ENCODE measurements at regions not wholly inside any gene's neighbourhood (a gene's known extent, or its start where the extent isn't known, plus 50 kb on each side); places are given as distances from the start of the nearest gene placed in this dataset.

DNA sequence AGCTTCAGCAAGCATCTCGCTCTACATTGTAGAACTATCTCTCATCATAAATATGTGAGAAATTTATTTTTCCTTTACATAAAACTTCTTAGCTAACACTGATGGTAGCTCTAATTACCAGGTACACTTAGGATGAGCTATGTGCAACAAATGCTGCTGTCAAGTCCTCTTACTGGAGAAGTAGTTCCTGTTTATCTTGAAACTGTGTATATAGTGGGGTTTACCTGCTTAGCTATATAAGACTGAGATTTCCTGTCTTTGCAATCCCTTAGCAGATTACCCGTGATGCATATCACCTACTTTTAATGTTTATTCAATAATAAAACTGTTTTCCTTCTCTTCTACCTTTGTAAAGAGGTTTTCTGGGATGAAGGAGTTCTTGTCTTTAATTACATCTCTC, 98.0 kb upstream of the USP15 start:
- no peak overlapping the region for H3K4me3 ChIP-seq (ENCODE audit: low read length)
- CTCF ChIA-PET, result no interaction called here
- H3K4me1 Mint-ChIP-seq (ENCODE audit: low read depth), result peaks cover 45% of the 10 kb centered on the region

GRCh38 chr12:62163368-62163767, 96.8 kb upstream of the USP15 start:
- H3K4me1 Mint-ChIP-seq (ENCODE audit: low read depth), result peaks cover 42% of the 10 kb centered on the region
- no peak overlapping the region for H3K4me3 ChIP-seq (ENCODE audit: low read length)
- DNase-seq (no peak), ATAC-seq (ENCODE audit: poor library complexity) (no peak)
- TF ChIP-seq CTCF (IDR thresholded peaks at IDR 0.05), result no peak
- H3K4me3 Mint-ChIP-seq, result no peak overlapping the region
- no peaks in the 10 kb centered on the region for H3K27me3 ChIP-seq (ENCODE audit: control insufficient read depth in 1 of 2, insufficient read depth in 2 of 2, low read length in 2 of 2)
- no peaks in the 10 kb centered on the region for H3K9me3 Mint-ChIP-seq
- H3K36me3 Mint-ChIP-seq (ENCODE audit: low read depth), result no peaks in the 10 kb centered on the region
- H3K27ac Mint-ChIP-seq, result no peak overlapping the region
- peaks cover 6% of the 10 kb centered on the region for H3K4me1 ChIP-seq (ENCODE audit: insufficient read depth, low read length)
- H3K27ac ChIP-seq (ENCODE audit: low read depth in 1 of 2, low read length in 2 of 2), result no peak overlapping the region
- intact Hi-C loops (cut with DNase I, micrococcal nuclease), result no loop called here
- ChIA-PET CTCF (interaction anchor here (1.4 kb wide), 1 partner anchor 22 kb away, joined by 3 read pairs; no protein-coding TSS in a partner anchor), POLR2A (no interaction called here)
- H3K9me3 ChIP-seq (ENCODE audit: control insufficient read depth in 1 of 2, insufficient read depth in 1 of 2, low read length in 2 of 2), result no peaks in the 10 kb centered on the region
- H3K27me3 Mint-ChIP-seq, result no peaks in the 10 kb centered on the region
- no peaks in the 10 kb centered on the region for H3K36me3 ChIP-seq (ENCODE audit: insufficient read depth, low read length)

More for the DNA sequence above, 98.0 kb upstream of the USP15 start:
- Histone ChIP-seq H3K27me3 (ENCODE audit: control insufficient read depth in 1 of 2, insufficient read depth in 2 of 2, low read length in 2 of 2) (no peaks in the 10 kb centered on the region), H3K9me3 (ENCODE audit: control insufficient read depth in 1 of 2, insufficient read depth in 1 of 2, low read length in 2 of 2) (no peaks in the 10 kb centered on the region), H3K4me1 (ENCODE audit: insufficient read depth, low read length) (peaks cover 6% of the 10 kb centered on the region), H3K36me3 (ENCODE audit: insufficient read depth, low read length) (no peaks in the 10 kb centered on the region), H3K27ac (ENCODE audit: low read depth in 1 of 2, low read length in 2 of 2) (no peak overlapping the region)
- peak overlapping the region; percentile 25 for H3K27ac Mint-ChIP-seq
- DNase-seq (peak in 1 of 14 experiments; percentile 20), ATAC-seq (ENCODE audit: poor library complexity) (no peak)
- intact Hi-C loops (cut with DNase I, micrococcal nuclease), result no loop called here
- no peaks in the 10 kb centered on the region for H3K36me3 Mint-ChIP-seq (ENCODE audit: low read depth)
- TF ChIP-seq CTCF (IDR thresholded peaks at IDR 0.05), result no peak
- H3K9me3 Mint-ChIP-seq, result no peaks in the 10 kb centered on the region
- POLR2A ChIA-PET, result interaction anchor here (1.4 kb wide), 2 partner anchors 26 to 97 kb away, joined by 4 read pairs; no protein-coding TSS in a partner anchor
- H3K4me3 Mint-ChIP-seq, result no peak overlapping the region
- H3K27me3 Mint-ChIP-seq, result no peaks in the 10 kb centered on the region

- H3K4me3 ChIP-seq (ENCODE audit: low read length), result no peak overlapping the region
- DNase-seq (no peak), ATAC-seq (ENCODE audit: poor library complexity) (no peak)
- H3K27ac ChIP-seq (ENCODE audit: low read depth in 1 of 2, low read length in 2 of 2), result no peak overlapping the region
- Mint-ChIP-seq H3K4me3 (no peak overlapping the region), H3K27ac (no peak overlapping the region), H3K4me1 (ENCODE audit: low read depth) (peaks cover 36% of the 10 kb centered on the region), H3K27me3 (no peaks in the 10 kb centered on the region), H3K36me3 (ENCODE audit: low read depth) (no peaks in the 10 kb centered on the region), H3K9me3 (no peaks in the 10 kb centered on the region)
- no peaks in the 10 kb centered on the region for H3K9me3 ChIP-seq (ENCODE audit: control insufficient read depth in 1 of 2, insufficient read depth in 1 of 2, low read length in 2 of 2)
- ChIA-PET POLR2A (no interaction called here), CTCF (interaction anchor here (1.4 kb wide), 1 partner anchor 21 kb away, joined by 3 read pairs; no protein-coding TSS in a partner anchor)
- intact Hi-C loops (cut with DNase I, micrococcal nuclease), result no loop called here
- H3K4me1 ChIP-seq (ENCODE audit: insufficient read depth, low read length), result peaks cover 6% of the 10 kb centered on the region
- H3K27me3 ChIP-seq (ENCODE audit: control insufficient read depth in 1 of 2, insufficient read depth in 2 of 2, low read length in 2 of 2), result no peaks in the 10 kb centered on the region
- no peak for TF ChIP-seq CTCF (IDR thresholded peaks at IDR 0.05)
- H3K36me3 ChIP-seq (ENCODE audit: insufficient read depth, low read length), result no peaks in the 10 kb centered on the region
These were observed 96.2 kb upstream of the USP15 start for GRCh38 chr12:62164036-62164435.
